HG03565 (cell line): ENCODE measurements at regions not wholly inside any gene's neighbourhood (a gene's known extent, or its start where the extent isn't known, plus 50 kb on each side); places are given as distances from the start of the nearest gene placed in this dataset.

Experiments
- ATAC-seq: cut with Tn5 transposase; IDR thresholded peaks from one replicate; pipeline ENCODE4 v1.9.1; 2021; ENCODE audit warnings: mild to moderate bottlenecking, moderate library complexity; ENCODE audit not compliant: unreplicated experiment

GRCh38 chr2:67854103-67854743 is 208.6 kb downstream of the C1D start:
- ATAC-seq: no peak

- ATAC-seq: no peak
Measured at GRCh38 chr2:67854798-67855197, 208.0 kb downstream of the C1D start.

DNA sequence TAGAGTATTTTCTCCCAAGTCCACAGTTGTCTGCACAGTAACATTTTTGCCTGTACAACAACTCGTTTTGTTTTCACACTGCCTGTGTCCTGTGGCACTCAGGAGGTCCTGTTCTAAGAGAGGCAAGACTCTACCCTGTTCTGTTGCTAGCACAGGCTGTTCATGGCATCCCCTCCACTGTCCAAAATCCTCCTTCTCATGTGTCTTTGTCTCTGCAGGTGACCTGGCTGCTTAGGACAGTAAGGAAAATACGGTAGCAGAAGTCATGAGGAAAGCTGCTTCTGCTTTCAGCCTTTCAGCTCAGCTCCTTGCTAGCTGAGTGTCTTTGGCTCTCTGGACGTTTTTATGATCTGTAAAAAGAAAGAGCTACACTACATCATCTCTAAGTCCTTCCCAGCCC is 205.9 kb downstream of the C1D start:
- ATAC-seq: no peak

- no peak for ATAC-seq
Measured at GRCh38 chr2:67857836-67858235, 205.0 kb downstream of the C1D start.

- ATAC-seq: no peak
Measured at GRCh38 chr2:67858886-67859285, 203.9 kb downstream of the C1D start.

DNA sequence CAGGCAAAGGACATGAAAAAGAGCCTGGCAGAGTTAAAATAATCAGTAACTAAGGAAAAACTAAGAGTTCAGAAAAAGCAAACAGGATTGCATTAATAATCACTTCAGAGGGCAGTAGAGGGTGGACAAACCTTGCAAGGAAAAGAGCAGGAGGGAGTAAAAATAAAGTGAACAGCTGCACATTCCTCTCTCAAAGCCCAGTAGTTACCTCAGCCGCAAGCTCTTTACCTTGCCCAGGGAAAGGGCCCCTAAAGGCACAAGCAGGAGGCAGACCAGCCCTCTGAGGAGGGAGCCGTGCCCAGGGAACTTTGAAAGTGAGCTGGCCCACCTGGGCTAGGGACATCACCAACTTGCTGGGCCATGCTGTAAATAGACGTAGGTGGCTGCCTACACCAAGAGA is 196.9 kb downstream of the C1D start:
- no peak for ATAC-seq

GRCh38 chr2:67867735-67868134 is 195.1 kb downstream of the C1D start:
- ATAC-seq: no peak

GRCh38 chr2:67871686-67872412 is 191.0 kb downstream of the C1D start:
- ATAC-seq: no peak

- no peak for ATAC-seq
Measured at GRCh38 chr2:67872481-67872880, 190.3 kb downstream of the C1D start.

DNA sequence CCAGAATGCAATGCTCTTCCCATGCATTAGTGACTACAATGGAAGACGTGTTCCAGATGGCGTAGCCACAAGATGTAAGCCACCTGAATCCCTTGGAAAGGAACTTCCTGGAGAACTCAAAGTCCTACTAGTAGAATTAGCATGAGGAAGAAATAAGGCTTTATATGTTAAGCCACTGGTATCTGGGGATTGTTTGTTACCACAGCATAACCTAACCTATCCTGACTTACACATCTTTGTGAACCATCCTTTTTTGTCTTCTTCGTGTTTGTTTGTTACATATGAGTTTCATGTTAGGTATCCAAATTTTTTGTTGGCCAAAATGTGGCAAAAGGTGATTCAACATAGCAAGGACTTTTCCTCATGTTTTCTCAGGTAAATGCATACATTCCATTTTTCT is 188.9 kb downstream of the C1D start:
- ATAC-seq: no peak

- ATAC-seq: no peak
Measured at GRCh38 chr2:67876176-67876575, 186.6 kb downstream of the C1D start.

DNA sequence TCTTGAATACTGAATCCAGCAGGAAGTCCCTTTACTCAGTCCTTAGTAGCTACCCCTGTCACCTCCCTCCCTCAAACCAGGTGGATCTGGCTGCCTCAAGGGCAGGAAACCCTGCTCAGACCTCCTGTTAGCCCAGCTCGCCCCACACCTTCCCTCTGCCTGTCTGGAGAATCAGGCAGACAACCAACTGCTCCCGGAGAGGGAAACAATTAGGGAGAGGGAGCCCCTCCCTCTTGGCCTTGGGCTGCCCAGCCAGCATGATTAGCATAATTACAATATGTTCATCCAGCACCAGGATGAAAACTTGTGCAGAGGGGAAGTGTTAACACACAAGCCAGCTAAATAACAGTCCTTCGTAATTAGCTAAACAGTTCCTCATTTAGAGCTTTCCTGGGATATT is 185.5 kb downstream of the C1D start:
- ATAC-seq: no peak

- no peak for ATAC-seq
Measured at GRCh38 chr2:67878743-67879142, 184.1 kb downstream of the C1D start.

DNA sequence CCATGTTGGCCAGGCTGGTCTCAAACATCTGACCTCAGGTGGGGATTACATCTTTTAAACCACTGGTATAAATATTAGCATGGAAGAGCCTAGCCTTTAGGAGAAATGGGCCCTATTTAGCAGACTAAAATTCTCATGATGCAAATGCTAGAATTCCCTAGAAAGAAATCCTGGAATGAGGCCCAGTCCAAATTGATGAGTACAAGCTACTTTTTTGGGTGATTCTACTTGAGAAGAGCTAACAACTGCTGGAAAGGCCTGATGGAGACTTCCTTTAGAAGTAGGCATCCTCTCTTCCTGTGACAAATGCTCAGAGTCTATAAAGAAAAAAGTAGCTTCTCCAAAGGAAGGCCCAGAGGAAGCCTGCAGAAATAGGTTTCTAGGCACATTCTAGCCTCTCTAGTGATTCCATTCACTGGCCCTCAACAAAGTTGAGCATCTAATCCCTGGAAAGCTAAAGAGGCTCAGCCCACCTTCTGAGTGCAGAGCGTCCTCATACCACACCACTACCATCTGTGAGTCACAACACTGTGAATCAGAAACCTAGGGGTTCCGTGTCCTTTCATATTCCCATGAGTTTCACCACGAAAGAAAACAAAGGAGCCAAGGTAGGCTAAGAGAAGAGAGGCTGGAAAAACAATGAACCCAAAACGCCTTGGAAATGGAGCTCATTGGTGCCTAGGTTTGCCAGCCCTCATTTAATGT is 183.1 kb downstream of the C1D start:
- ATAC-seq: no peak

DNA sequence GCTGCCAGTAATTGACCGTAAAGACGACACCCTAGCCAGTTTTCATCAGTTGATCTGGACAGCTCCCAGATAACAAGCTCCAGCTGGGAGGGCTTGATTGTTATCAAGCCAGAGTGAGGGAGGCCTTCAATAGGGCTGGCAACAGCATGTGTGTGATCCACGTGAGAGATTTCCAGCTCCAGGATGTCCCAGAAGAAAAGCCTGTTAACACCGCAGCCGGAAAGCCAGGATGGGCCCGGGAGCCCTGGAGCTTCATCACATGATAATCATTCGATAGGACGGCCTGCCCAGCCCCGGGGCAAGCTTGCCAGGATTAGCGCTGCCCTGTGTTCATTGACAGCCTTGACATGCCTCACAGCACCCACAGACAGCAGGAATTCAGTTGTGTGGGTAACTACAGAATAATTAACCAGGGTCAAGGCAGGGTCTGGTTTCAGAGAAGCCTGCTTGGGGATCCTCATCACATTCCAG is 182.5 kb downstream of the C1D start:
- ATAC-seq: no peak

DNA sequence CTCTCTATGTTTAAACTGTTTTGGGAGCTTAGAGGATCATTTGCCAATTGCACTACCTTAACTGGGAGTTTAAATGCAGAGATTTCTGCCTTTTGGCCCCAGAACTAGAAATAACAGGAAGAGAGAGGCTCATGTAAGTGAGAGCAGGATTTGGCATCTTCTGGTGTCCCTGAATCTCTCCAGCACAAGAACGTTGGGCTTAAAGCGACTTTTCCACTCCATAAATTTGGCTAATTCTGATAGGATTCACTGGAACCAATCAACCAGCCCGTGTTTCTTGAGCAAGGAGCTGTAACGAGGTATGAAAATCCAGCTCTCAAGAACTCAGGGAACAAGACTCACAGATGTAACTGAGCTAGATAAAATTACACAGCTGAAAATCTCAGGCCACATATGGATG is 181.0 kb downstream of the C1D start:
- ATAC-seq: no peak

DNA sequence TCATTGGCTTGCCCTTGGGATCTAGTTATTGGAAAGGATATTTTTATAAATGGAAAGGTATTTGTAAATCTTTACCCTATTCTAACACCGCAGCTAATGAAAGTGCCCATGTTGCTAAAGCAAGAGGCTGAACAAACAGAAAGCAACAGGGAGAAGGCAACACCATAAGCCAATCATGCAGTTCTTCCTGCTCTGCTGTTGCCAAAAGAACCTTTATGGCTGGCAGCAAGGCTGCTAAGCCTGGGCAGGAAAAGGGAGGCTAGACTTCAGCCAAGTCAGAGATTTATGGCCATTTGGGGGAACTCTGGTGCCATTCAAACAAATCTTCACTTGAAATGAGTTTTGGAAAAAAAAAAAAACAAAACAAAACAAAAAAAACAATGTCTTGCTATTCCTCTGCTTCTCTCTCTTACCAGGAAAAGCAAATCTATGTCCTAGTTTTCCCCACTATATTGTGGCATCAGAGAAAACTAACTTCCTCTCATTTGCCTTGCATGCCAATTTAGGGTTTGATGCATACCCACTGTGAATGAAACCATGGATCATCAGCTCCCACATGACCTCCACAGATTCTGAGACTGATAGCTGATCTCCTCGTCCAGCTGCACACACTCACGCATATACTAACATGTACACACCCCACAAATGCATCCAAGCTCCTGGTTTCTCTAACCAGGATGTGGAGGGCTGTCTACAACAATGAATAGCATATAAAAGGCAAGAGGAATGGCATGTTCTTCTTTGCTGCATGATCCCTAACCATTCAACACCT is 179.3 kb downstream of the C1D start:
- ATAC-seq: no peak

- ATAC-seq: no peak
Measured at GRCh38 chr2:67888351-67889005, 174.3 kb downstream of the C1D start.

- ATAC-seq: no peak
Measured at GRCh38 chr2:67889056-67889455, 173.7 kb downstream of the C1D start.

GRCh38 chr2:67891642-67892041 is 171.2 kb downstream of the C1D start:
- ATAC-seq: no peak

DNA sequence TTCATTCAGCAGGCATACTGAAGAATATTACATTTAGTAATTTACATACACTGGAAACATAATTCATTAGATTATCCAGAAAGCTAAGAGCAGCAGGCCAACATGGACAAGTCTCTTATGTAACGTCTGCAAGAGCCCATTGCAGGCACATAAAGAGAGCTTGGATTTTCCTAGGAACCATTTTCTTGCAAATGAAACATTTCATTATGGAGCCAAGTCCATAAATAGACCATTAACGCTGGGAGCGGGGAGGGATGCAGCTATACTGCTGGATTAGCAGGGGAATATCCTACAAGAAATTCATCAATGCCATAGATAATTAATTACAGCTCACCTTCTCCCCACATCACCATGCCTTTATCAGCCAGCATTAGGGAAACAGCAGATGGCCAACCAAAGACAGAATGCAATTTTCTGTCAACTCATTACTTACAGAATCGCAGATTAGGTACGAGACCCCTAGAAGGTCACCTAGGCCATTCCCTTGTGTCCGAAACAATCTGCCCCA is 170.4 kb downstream of the C1D start:
- no peak for ATAC-seq
